Lower leg skin (tissue), 3 donors: ENCODE measurements at regions not wholly inside any gene's neighbourhood (a gene's known extent, or its start where the extent isn't known, plus 50 kb on each side); places are given as distances from the start of the nearest gene placed in this dataset.

ENCODE experiments used
- POLR2A ChIP-seq, 2 donors: fragments of 450-650 bp; IDR thresholded peaks; one replicate each; pipeline ENCODE4 v1.6.1; 2016 to 2017; ENCODE audit warnings: antibody characterized with exemption in 2 of 2, mild to moderate bottlenecking in 1 of 2, moderate library complexity in 1 of 2
- TF ChIP-seq, protein P1 (sequence below), 3 donors: fragments of 450-650 bp; IDR thresholded peaks; one replicate each; pipeline ENCODE4 v1.5.1; 2016; ENCODE audit warnings: antibody characterized with exemption in 3 of 3, mild to moderate bottlenecking in 3 of 3, moderate library complexity in 2 of 3

DNA sequence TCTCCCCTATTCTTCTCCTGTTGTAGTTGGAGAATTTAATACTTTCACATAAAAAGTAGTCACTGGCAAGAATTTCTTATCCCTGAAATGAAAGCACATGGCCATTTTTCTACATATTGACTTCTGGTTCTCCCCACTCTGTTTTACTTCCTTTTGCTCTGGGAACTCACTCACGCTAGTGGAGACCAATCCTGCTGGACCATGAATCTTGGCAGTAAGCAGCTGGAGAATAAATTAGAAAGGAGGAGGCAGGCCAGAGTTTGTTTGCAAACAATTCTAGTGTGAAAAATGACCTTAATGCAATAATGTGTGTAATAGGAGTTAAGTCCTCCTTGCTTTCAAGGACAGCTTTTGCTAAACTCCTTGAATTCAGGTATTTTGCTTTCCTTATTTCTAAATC, 412.3 kb upstream of the CHORDC1 start:
- no peak for TF ChIP-seq POLR2A (IDR thresholded peaks at IDR 0.05)
- TF ChIP-seq, protein P1, sequence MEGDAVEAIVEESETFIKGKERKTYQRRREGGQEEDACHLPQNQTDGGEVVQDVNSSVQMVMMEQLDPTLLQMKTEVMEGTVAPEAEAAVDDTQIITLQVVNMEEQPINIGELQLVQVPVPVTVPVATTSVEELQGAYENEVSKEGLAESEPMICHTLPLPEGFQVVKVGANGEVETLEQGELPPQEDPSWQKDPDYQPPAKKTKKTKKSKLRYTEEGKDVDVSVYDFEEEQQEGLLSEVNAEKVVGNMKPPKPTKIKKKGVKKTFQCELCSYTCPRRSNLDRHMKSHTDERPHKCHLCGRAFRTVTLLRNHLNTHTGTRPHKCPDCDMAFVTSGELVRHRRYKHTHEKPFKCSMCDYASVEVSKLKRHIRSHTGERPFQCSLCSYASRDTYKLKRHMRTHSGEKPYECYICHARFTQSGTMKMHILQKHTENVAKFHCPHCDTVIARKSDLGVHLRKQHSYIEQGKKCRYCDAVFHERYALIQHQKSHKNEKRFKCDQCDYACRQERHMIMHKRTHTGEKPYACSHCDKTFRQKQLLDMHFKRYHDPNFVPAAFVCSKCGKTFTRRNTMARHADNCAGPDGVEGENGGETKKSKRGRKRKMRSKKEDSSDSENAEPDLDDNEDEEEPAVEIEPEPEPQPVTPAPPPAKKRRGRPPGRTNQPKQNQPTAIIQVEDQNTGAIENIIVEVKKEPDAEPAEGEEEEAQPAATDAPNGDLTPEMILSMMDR (IDR thresholded peaks at IDR 0.05), result no peak
